Sciatic nerve (tissue), 2 donors: ENCODE measurements at regions not wholly inside any gene's neighbourhood (a gene's known extent, or its start where the extent isn't known, plus 50 kb on each side); places are given as distances from the start of the nearest gene placed in this dataset.

Experiments
- ATAC-seq: fragments of 200-7000 bp; cut with Tn5 transposase; one replicate; pipeline ENCODE4 v1.9.1; 2020; ENCODE audit warnings: mild to moderate bottlenecking, moderate library complexity
- DNase-seq: peaks from one replicate; pipeline ENCODE4 v3.0.0-alpha.2; 2020; ENCODE audit warnings: low spot score
- intact Hi-C: fragments of 100-400 bp; cut with DNase I; formaldehyde crosslinking; loops from one replicate; pipeline ENCODE4 v1.14.2; 2022
- donor health status: DM: no; HTN: no; CAD: no.
- donor health status: DM: no; HTN: no; CAD: no.

DNA sequence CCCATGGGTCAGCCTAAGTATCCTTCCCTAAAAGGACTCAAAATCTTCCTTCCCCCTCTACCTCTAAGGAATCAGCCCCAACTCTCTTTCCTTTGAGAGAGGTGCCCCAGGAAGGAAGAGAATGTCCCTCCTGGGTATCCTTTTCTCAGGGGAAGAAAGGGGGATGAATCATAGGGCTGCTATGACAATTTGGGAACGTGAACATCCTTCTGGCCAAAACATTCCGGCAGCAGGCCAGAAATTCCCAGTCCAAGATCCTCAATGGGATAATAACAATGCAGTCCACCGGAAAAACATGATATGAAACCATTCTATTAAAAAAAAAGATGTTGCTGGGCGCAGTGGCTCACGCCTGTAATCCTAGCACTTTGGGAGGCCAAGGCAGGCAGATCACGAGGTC lies 50.8 kb upstream of the CACNA2D3 start:
- DNase-seq (no peak), ATAC-seq (no peak)
- intact Hi-C loops: no loop called here

DNA sequence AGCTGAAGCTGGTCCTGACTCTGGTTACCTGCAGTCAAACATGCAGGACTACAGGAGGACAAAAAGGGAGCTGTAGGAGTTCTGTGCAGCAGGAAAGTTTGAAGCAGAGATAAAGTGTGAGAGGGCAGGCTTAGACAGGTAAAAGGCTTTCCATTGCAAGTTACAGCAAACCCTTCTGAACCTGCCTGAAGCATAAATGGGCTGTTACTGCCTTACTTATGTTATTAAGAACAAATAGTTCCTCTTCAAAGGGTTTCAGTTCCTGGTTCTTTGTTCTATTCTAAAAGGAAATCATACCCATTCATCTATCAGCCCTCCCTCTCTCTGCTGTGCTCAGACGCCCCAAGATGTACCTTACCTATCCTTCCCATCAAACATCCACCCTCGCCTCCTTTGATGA lies 52.4 kb upstream of the CACNA2D3 start:
- intact Hi-C loops: no loop called here
- DNase-seq (no peak), ATAC-seq (no peak)

DNA sequence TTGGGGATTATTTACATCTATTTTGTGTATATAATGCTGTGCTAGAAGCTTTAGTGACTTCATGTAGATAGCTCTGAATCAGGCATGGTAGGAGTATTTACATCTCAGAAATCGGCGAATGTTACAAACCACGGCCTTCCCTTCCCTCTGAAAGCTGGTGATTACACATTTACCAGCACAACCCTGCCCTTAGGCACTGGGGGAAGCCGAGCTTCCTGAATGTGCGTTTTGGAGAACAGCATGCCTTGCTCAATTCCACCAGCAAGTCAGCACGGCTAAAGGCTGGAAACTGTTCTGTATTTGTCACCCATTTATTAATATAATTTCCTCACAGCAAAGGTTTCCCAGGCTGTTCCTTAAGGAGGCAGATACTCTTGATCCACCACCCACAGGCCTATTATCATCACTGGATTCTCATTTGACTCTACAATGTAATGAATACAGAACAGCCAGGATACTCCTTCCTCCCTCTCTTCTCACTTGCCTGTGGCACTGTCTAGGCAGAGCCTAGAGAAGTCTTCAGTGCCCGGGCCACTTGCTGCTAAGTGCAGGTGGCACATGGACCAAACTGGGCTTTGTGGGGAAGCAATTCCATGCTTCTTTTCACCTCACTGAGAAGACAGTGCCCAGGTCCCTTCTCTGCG lies 55.2 kb upstream of the CACNA2D3 start:
- DNase-seq (no peak), ATAC-seq (no peak)
- intact Hi-C loops: no loop called here

DNA sequence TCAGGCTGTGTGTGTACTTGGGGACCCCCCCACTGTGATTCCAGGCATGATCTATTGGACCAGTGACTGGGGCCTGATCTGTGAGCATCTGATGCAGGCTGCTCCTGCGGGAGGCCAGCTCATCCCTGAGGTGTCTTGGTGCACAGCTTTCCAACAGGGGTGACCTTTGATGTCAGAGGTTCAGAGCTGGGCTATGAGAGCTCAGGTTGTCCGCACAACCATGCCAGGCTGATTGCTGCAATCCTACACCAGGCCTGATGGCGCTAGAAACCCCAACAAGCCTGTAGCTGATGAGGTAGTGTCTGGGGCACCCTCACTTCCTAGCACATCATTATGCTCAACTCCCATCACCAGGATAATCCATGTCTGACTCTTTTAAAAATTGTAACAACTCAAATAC lies 56.1 kb upstream of the CACNA2D3 start:
- intact Hi-C loops: no loop called here
- DNase-seq (no peak), ATAC-seq (no peak)

DNA sequence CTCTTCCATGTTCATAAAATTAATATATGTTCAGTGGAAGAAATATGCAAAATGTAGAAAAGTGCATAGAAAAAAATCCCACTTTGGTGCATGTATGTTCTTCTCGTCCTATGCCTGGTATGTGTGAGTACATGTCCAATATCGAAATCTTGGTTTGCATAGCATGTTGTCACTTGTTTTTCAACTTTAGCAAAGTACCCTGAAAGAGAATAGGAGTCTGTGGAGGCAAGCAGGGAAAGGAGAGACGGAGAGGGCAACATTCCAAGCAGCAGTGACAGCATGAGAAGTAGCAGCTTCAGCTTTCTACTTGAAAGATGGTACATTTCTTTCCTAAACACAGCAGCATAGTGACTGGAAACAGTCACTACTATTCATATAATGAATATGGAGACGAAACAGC lies 56.8 kb upstream of the CACNA2D3 start:
- intact Hi-C loops: no loop called here
- DNase-seq (no peak), ATAC-seq (no peak)

DNA sequence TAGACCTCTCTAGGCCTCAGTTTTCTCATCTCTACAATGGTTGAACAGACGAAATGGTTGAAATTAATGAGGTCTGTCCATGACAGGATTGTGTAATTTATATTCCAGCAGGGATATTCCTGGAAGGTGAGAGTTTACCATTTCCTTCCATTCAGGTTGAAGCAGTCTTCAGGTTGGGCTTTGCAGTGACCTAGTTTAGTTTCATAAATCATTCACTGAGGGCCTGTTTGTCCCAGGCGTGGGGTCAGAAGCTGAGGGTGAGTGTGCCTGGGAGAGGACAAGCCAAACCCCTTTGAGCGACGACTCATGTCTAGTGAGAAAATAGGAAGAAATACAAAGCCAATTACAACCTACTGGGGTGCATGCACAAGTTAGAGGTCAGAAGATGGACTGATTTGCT lies 57.2 kb upstream of the CACNA2D3 start:
- no peak for ATAC-seq
- DNase-seq: no peak
- intact Hi-C loops: no loop called here

DNA sequence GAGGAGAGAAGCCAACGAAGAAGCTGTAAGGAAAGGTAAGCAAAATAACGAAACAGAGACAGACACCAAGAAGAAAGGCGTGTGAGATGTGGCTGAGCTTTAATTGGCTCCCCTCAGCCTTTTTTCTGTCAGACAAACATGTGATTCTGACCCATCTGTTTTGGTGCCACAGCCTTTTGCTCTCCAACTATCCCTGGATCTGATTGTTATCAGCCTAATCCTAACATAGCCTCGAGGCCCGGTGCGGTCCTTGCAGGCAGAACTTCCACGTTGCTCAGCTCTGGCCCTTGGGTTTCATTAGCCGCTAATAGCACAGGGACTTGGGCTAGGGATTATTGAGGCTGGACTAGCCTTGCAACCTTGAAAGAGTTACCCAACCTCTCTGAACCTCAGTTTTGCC lies 57.9 kb upstream of the CACNA2D3 start:
- no peak for ATAC-seq
- DNase-seq: no peak
- intact Hi-C loops: no loop called here

DNA sequence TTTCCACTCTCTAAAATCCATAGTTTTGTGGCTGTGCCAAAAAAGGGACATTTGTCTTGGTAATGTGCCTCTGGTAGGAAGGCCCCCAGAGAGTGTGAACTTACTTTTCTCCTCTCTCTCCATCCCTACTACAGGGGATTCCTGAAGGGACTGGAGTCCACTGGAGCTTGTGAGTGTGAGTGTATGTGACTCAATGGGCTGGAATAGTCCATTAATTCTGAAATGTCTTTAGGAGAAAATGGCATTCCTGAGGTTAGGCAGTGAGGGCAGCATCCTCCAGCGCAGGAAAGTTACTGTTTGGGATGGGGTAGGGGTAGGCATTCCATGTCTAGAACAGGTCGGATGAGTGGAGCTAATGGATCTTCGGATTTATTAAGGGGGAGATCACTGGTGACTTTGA lies 59.8 kb upstream of the CACNA2D3 start:
- intact Hi-C loops: no loop called here
- no peak for ATAC-seq
- DNase-seq: no peak

DNA sequence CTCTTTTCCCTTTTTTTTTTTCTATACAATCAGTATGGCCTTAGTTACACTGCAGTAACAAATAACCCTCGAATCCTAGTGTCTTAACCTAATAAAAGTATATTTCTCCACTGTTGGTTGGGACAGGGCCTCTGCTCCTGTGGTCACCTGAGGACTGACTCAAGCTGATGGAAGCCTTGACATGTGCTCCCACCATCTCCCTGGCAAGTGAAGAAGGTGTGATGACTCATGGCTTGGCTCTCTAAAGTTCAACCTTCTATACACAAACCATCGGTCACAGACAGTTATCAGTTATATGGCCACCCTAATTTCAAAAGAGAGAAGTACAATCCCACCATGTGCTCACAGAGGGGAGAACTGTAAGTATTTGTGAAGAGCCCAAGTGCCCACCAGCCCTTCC lies 65.8 kb upstream of the CACNA2D3 start:
- ATAC-seq: no peak
- DNase-seq: no peak
- intact Hi-C loops: no loop called here

DNA sequence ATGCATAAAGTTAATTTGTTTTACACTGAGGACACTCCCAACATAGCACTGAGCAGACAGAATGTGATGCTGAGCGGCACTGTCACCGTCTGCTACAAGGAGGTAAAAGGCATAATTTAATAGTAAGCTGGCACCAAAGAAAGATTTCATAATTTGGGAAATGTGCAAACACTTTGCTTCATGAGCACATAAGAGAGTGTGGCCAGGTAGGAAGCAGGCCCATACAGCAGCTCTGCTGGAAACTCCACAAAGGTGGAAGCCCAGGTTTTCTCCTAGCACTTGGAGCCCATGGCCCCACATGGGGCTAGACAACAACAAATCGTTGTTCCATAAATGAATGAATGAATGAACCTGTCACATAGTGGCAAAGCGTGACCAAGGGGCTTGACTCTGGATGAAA lies 68.5 kb upstream of the CACNA2D3 start:
- DNase-seq (no peak), ATAC-seq (no peak)
- intact Hi-C loops: no loop called here

DNA sequence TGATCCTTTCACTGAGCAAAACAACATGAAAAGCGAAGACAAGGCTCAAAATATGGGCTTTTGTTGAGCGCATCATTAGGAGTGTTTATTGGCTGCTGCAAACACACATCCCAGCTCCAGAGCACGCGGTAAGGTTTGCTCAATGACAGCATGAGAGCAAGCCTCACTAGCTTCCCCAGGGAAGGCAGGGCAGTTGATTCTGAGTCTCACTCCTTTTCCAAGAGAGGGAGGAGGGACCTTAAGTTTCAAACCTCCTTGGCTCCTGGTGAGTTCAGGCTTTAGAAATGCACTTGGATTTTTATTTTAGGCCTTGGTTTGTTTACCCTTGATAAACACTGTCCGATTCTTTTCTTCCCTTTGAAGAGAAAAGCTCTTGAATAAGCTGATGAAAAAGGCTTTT lies 69.1 kb upstream of the CACNA2D3 start:
- DNase-seq (no peak), ATAC-seq (peak; percentile 58)
- intact Hi-C loops: no loop called here

DNA sequence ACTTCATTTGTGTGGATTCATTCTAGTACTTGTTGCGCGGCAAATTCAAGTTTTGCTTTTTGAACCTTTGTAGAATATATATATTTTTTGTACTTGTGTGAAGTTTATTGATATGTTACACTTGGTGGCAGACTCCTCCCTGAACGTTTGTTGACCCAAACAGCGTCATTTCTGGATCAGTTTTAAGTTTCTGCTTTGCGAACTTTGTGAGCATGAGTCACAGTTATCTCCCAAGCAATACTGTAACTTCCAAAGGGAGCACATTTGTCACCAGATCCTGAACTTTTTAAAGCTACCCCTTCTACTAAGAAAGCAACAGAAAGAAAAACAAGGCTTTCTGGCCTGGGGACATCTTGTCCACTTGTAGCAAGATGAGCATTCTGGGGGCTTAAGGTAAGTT lies 74.8 kb upstream of the CACNA2D3 start:
- ATAC-seq: no peak
- DNase-seq: no peak
- intact Hi-C loops: no loop called here

DNA sequence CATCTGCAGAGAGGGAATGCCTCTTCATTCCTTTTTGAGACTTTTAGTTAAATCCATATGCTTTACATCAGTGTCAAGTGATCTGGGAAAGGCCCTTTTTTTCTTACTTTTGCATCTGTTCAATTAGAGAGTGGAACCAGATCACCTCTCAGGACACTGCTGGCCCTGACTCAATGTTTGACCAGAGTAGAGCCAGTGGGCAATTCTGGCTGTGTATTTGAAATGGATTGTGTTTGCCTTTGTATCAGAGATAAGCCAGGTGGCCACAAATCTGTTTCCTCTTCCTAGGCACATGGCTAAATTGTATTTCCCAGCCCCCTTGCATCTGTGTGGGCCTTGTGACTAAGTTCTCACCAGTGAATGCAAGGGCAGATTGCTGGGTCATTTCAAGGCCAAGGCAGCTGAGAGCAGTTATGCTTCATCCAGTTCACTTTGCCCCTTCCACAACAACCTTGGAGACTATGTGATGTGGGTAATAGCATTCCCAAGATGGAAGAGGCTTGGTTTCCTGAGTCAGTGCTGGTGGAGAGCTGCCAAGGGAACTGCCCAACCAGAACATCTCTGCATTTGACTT lies 75.6 kb upstream of the CACNA2D3 start:
- intact Hi-C loops: no loop called here
- ATAC-seq (no peak), DNase-seq (no peak)

DNA sequence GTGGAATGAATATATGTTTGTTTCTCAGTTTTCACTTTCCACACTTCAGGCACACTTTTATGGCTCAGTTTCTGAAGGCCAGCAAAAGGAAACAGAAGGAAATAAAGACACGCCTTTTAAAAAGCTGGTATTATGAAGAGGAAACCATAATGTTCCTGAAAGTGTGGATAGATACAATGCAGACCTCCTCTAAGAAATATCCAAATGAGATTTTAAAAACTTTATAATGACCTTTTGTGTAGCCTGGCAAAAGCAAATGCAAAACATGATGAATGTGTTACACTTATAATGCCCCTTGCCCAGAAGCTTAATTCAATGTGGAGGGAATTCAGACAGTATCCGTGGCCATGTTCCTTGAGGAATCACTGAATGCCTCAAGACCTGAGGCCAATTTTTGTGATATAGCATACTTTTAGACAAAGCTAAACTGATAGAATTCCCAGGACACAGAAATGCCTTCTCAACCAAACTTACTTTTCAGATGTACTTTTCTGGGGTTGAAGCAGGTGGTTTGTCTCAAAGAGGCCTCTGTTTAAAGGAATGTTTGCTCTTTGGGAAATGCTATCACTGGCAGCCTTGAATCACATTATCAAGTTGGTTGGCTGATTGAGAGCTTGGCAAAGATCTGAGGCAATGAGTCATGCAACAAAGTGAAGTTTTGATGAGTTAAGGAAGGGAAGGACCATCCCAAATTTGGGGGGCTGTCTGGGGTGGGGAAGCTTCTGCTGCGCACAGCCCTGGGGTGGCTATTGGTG lies 77.1 kb upstream of the CACNA2D3 start:
- DNase-seq (no peak), ATAC-seq (no peak)
- intact Hi-C loops: no loop called here

DNA sequence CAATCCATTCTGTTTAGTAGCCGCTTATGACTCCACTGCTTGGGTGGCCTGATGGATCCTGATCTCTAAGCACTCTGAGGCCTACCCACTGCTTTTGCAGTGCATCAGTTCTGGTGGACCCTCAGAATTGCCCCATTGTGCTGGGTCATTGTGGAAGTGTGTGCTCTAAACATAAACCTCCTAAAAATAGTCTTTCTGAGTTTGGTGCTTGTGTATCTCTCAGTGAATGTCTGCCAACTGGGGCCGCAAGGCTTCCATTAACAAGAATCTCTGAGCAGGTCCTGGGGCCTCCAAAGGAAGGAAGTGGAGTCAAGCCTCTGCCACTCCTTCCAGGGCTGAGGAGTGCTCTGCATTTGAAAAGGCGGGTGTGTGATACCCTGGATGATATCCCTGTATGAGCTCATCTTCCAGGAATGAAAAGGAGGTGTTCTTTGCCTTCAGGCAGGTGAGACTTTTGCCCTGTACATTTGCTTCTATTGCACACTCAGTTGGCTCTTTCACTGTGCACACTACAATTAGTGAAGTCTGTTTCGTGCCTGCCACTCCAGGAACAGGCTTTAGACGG lies 80.0 kb upstream of the CACNA2D3 start:
- no peak for ATAC-seq
- no peak for DNase-seq
- intact Hi-C loops: no loop called here

DNA sequence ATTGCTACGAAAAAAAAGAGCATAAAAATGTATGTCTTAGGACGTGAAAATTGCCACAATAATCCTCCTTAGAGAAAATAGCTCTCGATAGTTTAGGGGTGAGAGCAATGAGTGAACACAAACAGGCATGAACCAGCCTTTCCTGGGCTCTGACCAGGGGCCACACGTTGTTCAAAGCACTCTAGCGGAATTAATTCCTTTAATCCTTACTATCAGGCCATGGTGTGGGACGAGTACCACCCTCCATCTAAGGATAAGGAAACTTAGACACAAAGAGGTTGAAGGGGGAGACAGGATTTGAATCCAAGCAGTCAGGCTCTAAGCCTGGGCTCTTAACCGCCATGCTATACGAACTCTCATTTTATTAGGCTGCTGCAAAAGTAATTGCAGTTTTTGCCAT lies 81.9 kb upstream of the CACNA2D3 start:
- DNase-seq (no peak), ATAC-seq (no peak)
- intact Hi-C loops: no loop called here

DNA sequence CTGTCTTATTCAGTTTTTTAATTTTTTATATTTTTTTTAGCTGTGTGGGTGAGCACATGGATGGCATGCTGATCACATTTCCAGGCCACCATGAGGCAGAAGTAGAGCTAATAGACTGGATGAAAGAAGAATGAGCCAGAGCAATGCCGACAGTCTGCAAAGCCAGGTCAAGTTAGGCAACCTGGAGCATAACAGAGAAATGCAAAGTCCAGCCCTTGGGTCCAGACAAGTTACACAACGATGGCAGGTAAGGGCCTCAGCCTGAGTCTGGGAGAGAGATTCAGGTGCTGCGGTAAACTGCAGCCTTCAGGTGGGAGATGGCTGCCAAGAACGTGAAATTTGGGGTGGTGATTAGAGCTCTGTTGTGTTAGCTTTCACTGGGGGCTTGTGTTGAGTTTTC lies 84.0 kb upstream of the CACNA2D3 start:
- intact Hi-C loops: no loop called here
- ATAC-seq: no peak
- DNase-seq: no peak

DNA sequence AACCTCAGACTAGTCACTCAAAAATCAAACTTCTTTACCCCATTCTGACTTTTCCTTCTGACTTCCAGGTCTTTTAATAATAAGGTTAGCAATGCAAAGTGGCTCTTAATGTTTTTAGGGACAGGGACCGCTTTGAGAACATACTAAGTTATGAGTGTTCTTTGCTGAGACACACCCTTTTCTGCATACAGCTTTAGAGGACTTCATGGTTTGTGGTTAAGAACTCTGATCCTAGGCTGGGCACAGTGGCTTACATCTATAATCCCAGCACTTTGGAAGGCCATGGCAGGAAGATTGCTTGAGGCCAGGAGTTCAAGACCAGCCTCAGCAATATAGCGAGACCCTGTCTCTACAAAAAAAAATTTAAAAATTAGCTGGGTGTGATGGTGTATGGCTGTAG lies 85.8 kb upstream of the CACNA2D3 start:
- no peak for DNase-seq
- no peak for ATAC-seq
- intact Hi-C loops: no loop called here

DNA sequence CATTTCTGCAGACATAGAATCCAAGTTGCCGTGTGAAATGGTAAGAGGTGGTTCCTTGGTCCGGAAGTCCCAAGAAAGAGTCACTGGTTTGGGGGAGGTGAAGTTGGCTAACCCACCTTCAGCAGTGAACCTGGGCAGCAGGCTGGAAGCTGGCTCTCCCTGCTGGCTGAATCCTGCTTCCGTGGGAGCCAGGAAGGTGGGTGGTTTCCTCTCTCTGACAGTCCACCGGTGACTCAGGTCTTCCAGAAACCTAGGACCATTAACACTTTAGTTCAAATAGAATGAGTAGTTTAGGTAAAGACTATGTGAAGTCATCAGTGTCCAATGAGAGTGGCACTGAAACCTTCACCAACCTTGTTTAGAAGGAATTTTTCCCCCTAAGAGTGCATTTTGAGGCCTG lies 87.4 kb upstream of the CACNA2D3 start:
- ATAC-seq (no peak), DNase-seq (no peak)
- intact Hi-C loops: no loop called here

DNA sequence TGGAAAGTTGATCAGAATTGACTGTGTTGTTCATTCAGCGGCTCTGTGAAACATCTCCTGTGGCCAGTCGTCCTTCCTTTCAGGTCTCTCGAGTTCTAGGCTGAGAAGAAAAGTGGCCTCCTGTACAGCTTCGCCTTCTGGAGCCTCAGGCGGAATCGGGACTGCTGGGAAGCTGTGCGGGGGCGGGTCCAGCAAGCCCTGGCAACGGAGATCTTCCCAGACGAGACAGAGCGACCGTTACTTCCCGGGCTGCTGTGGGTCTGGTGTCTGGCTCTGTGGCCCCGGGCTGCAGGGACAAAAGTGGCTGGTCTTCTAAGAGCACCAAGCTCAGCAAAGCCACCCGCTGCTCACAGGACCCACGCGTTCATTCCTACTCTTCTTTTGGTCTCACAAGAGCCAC lies 88.6 kb upstream of the CACNA2D3 start:
- DNase-seq (no peak), ATAC-seq (no peak)
- intact Hi-C loops: no loop called here

DNA sequence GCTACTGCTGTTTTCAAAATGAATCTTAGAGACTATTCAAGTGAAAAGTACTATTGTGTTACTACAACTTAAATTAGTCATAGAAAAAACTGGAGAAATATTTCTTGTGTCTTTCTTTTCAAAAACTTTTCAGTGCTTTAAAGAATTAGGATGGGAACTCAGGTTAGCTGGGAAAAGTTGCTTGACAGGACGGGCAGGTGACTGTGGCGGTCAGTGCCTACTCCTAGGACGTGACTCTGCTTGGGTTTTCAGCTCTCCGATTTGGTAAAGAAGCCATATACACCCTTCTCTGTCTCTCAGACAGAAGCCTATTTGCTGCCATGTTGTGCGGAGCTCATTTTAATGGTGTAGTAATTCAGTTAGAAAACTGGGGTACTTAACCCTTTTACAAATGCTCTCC lies 89.8 kb upstream of the CACNA2D3 start:
- ATAC-seq (no peak), DNase-seq (no peak)
- intact Hi-C loops: no loop called here
